H9 (cell line): ENCODE measurements at regions not wholly inside any gene's neighbourhood (a gene's known extent, or its start where the extent isn't known, plus 50 kb on each side); places are given as distances from the start of the nearest gene placed in this dataset.

Experiments
- DNase-seq: peaks from one replicate; pipeline ENCODE4 v3.0.0-alpha.2; 2017
- H2AFZ ChIP-seq: one replicate; pipeline ENCODE4 v1.6.1; 2013; ENCODE audit warnings: mild to moderate bottlenecking, low read length, control low read depth, moderate library complexity
- H2AK5ac ChIP-seq: 2 replicates; pipeline ENCODE4 v1.6.1; 2013; ENCODE audit warnings: low read length, control low read depth, mixed read lengths; ENCODE audit not compliant: insufficient read length
- H2BK120ac ChIP-seq: one replicate; pipeline ENCODE4 v1.6.1; 2013; ENCODE audit warnings: low read depth, mild to moderate bottlenecking, low read length, control low read depth, inconsistent platforms; ENCODE audit not compliant: poor library complexity, severe bottlenecking
- H2BK12ac ChIP-seq: 2 replicates; pipeline ENCODE4 v1.6.1; 2013; ENCODE audit warnings: low read length, control low read depth, mixed read lengths, low read depth; ENCODE audit not compliant: insufficient read length
- H2BK15ac ChIP-seq: 2 replicates; pipeline ENCODE4 v1.6.1; 2013; ENCODE audit warnings: low read depth, low read length, control low read depth
- H2BK20ac ChIP-seq: one replicate; pipeline ENCODE4 v1.6.1; 2013; ENCODE audit warnings: low read depth, mild to moderate bottlenecking, low read length, control low read depth, inconsistent platforms; ENCODE audit not compliant: poor library complexity, severe bottlenecking
- H2BK5ac ChIP-seq: 2 replicates; pipeline ENCODE4 v1.6.1; 2013; ENCODE audit warnings: low read length, control low read depth, mixed read lengths; ENCODE audit not compliant: insufficient read length
- H3K14ac ChIP-seq: 2 replicates; pipeline ENCODE4 v1.6.1; 2013; ENCODE audit warnings: low read length, control low read depth; ENCODE audit not compliant: insufficient read depth
- H3K18ac ChIP-seq: 2 replicates; pipeline ENCODE4 v1.6.1; 2013; ENCODE audit warnings: low read depth, mild to moderate bottlenecking, mixed read lengths, low read length, control low read depth; ENCODE audit not compliant: insufficient read length
- H3K23ac ChIP-seq: 2 replicates; pipeline ENCODE4 v1.6.1; 2013; ENCODE audit warnings: low read length, control low read depth, mixed read lengths, low read depth; ENCODE audit not compliant: insufficient read length
- H3K23me2 ChIP-seq: 2 replicates; pipeline ENCODE4 v1.6.1; 2013; ENCODE audit warnings: low read depth, mild to moderate bottlenecking, mixed read lengths, low read length, control low read depth; ENCODE audit not compliant: insufficient read length, poor library complexity, severe bottlenecking
- H3K27ac ChIP-seq: 2 replicates; pipeline ENCODE4 v1.5.1; 2013; ENCODE audit warnings: low read length, control low read depth, mixed read lengths, low read depth; ENCODE audit not compliant: insufficient read length
- H3K27me3 ChIP-seq: 2 replicates; pipeline ENCODE4 v1.6.1; 2013; ENCODE audit warnings: low read length, control low read depth, inconsistent platforms; ENCODE audit not compliant: insufficient read depth
- H3K4ac ChIP-seq: 2 replicates; pipeline ENCODE4 v1.6.1; 2013; ENCODE audit warnings: low read depth, mild to moderate bottlenecking, control low read depth, inconsistent platforms, low read length, moderate library complexity
- H3K4me1 ChIP-seq: 2 replicates; pipeline ENCODE4 v1.6.1; 2013; ENCODE audit warnings: low read length, control low read depth, inconsistent platforms; ENCODE audit not compliant: insufficient read depth
- H3K4me2 ChIP-seq: 2 replicates; pipeline ENCODE4 v1.6.1; 2013; ENCODE audit warnings: low read length, control low read depth, mixed read lengths; ENCODE audit not compliant: insufficient read length, insufficient read depth
- H3K56ac ChIP-seq: 2 replicates; pipeline ENCODE4 v1.6.1; 2013; ENCODE audit warnings: low read depth, mild to moderate bottlenecking, mixed read lengths, low read length, control low read depth; ENCODE audit not compliant: insufficient read length
- H3K79me1 ChIP-seq: 2 replicates; pipeline ENCODE4 v1.6.1; 2013; ENCODE audit warnings: low read depth, mild to moderate bottlenecking, moderate library complexity, low read length, control low read depth, inconsistent platforms; ENCODE audit not compliant: insufficient read depth, poor library complexity, severe bottlenecking
- H3K79me2 ChIP-seq: 2 replicates; pipeline ENCODE4 v1.6.1; 2013; ENCODE audit warnings: low read length, control low read depth, inconsistent platforms; ENCODE audit not compliant: insufficient read depth
- H3K9ac ChIP-seq: 2 replicates; pipeline ENCODE4 v1.6.1; 2013; ENCODE audit warnings: low read length, control low read depth, mixed read lengths; ENCODE audit not compliant: insufficient read length; ENCODE audit errors: extremely low read depth
- H3K9me3 ChIP-seq: one replicate; pipeline ENCODE4 v1.6.1; 2013; ENCODE audit warnings: low read depth, low read length, inconsistent platforms; ENCODE audit not compliant: control insufficient read depth
- H3T11ph ChIP-seq: one replicate; pipeline ENCODE4 v1.6.1; 2013; ENCODE audit warnings: mild to moderate bottlenecking, low read length, control low read depth, inconsistent platforms
- H4K20me1 ChIP-seq: one replicate; pipeline ENCODE4 v1.6.1; 2013; ENCODE audit not compliant: control insufficient read depth, insufficient read length, insufficient read depth
- H4K5ac ChIP-seq: 2 replicates; pipeline ENCODE4 v1.6.1; 2013; ENCODE audit warnings: low read depth, mild to moderate bottlenecking, mixed read lengths, low read length, control low read depth; ENCODE audit not compliant: insufficient read length
- H4K8ac ChIP-seq: replicated peaks from 2 replicates; pipeline ENCODE4 v1.6.1; 2013; ENCODE audit warnings: low read length, control low read depth, mixed read lengths, low read depth; ENCODE audit not compliant: insufficient read length
- H4K91ac ChIP-seq: 2 replicates; pipeline ENCODE4 v1.6.1; 2013; ENCODE audit warnings: low read depth, mild to moderate bottlenecking, moderate library complexity, mixed read lengths, low read length, control low read depth; ENCODE audit not compliant: insufficient read length
- H3K27ac Mint-ChIP-seq, 3 experiments: 2 replicates in 2 of 3; 3 replicates in 1 of 3; pipeline ENCODE4 v1.8.0; 2020 to 2021; ENCODE audit warnings: mixed read lengths in 3 of 3, mild to moderate bottlenecking in 1 of 3, moderate library complexity in 1 of 3
- H3K27me3 Mint-ChIP-seq: 2 replicates; pipeline ENCODE4 v1.8.0; 2021; ENCODE audit warnings: low read depth, mild to moderate bottlenecking, moderate library complexity, mixed read lengths
- H3K36me3 Mint-ChIP-seq, 3 experiments: 2 replicates in 2 of 3; 3 replicates in 1 of 3; pipeline ENCODE4 v1.8.0; 2020 to 2021; ENCODE audit warnings: low read depth in 3 of 3, mixed read lengths in 3 of 3; ENCODE audit not compliant: insufficient read depth in 1 of 3
- H3K4me1 Mint-ChIP-seq, 2 experiments: 2 replicates each; pipeline ENCODE4 v1.8.0; 2020; ENCODE audit warnings: mixed read lengths in 2 of 2
- H3K4me3 Mint-ChIP-seq, 2 experiments: 2 replicates in 1 of 2; 3 replicates in 1 of 2; pipeline ENCODE4 v1.8.0; 2020 to 2021; ENCODE audit warnings: mild to moderate bottlenecking in 2 of 2, mixed read lengths in 2 of 2, moderate library complexity in 1 of 2
- H3K9me3 Mint-ChIP-seq, 2 experiments: 2 replicates in 1 of 2; 3 replicates in 1 of 2; pipeline ENCODE4 v1.8.0; 2020; ENCODE audit warnings: mild to moderate bottlenecking in 2 of 2, mixed read lengths in 2 of 2, moderate library complexity in 1 of 2
- WGBS: extraction: QIAGEN DNeasy Blood & Tissue Kit; methylation state at CpG from one replicate; pipeline ENCODE4 v1.1.7; 2013; ENCODE audit warnings: missing lambda C conversion rate, low lambda C conversion rate, mixed read lengths; ENCODE audit not compliant: insufficient read length; ENCODE audit errors: extremely low coverage; 5-methylcytosine and 5-hydroxymethylcytosine counted together
- TF ChIP-seq, protein P1 (sequence below): fragments of 200-600 bp; sonication (generic); conservative IDR thresholded peaks from 3 replicates; pipeline ENCODE4 v1.8.0; 2021; ENCODE audit warnings: antibody characterized with exemption, mild to moderate bottlenecking

DNA sequence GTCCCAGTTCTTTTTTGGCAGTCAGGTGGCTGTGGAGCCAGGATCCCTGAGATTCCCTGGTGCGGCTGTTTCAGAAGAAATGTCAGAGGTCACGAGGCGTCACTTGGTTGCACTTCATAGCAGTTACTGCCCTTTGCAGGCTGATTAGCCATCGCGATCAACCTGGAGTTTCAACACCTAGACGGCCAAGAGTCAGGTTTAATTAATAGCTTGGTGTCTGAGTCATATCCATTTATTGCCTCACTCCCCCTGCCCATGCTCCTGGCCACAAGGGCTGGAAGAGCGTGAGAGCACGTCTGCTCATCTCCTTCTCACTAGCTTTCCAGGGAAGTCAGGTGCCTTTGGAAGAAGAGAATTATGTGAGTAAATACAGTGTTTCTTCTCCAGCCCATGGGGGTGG, 552.3 kb downstream of the TSN start:
- Histone ChIP-seq H2BK120ac (no peak overlapping the region), H4K8ac (no peak overlapping the region), H2BK20ac (no peak overlapping the region), H3K23me2 (no peaks in the 10 kb centered on the region), H3K9ac (no peak overlapping the region), H2BK15ac (no peak overlapping the region), H4K20me1 (no peaks in the 10 kb centered on the region), H3T11ph (no peak overlapping the region), H2AFZ (no peak overlapping the region), H2BK12ac (no peak overlapping the region), H2AK5ac (no peak overlapping the region), H3K79me1 (no peaks in the 10 kb centered on the region), H3K9me3 (no peaks in the 10 kb centered on the region), H3K27me3 (no peaks in the 10 kb centered on the region), H3K4me2 (no peak overlapping the region), H2BK5ac (no peak overlapping the region), H3K79me2 (no peaks in the 10 kb centered on the region), H3K4me1 (no peaks in the 10 kb centered on the region), H4K5ac (no peak overlapping the region), H4K91ac (no peak overlapping the region), H3K4ac (no peak overlapping the region), H3K27ac (no peak overlapping the region), H3K14ac (no peak overlapping the region), H3K18ac (no peak overlapping the region), H3K56ac (no peak overlapping the region), H3K23ac (no peak overlapping the region)
- Mint-ChIP-seq H3K36me3 (peaks cover 3 to 23% (median 11%) of the 10 kb centered on the region in 3 experiments; a peak in 6 of 7 replicates), H3K27me3 (no peaks in the 10 kb centered on the region), H3K4me1 (no peaks in the 10 kb centered on the region), H3K9me3 (peaks cover 19 to 24% of the 10 kb centered on the region in 2 experiments), H3K27ac (no peak overlapping the region), H3K4me3 (no peak overlapping the region)
- WGBS: no CpG with 5 or more reads among the region's 8 CpGs
- TF ChIP-seq, protein P1, sequence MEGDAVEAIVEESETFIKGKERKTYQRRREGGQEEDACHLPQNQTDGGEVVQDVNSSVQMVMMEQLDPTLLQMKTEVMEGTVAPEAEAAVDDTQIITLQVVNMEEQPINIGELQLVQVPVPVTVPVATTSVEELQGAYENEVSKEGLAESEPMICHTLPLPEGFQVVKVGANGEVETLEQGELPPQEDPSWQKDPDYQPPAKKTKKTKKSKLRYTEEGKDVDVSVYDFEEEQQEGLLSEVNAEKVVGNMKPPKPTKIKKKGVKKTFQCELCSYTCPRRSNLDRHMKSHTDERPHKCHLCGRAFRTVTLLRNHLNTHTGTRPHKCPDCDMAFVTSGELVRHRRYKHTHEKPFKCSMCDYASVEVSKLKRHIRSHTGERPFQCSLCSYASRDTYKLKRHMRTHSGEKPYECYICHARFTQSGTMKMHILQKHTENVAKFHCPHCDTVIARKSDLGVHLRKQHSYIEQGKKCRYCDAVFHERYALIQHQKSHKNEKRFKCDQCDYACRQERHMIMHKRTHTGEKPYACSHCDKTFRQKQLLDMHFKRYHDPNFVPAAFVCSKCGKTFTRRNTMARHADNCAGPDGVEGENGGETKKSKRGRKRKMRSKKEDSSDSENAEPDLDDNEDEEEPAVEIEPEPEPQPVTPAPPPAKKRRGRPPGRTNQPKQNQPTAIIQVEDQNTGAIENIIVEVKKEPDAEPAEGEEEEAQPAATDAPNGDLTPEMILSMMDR: no peak
- no peak for DNase-seq
